LNCaP clone FGC (cell line): ENCODE measurements at regions not wholly inside any gene's neighbourhood (a gene's known extent, or its start where the extent isn't known, plus 50 kb on each side); places are given as distances from the start of the nearest gene placed in this dataset.
A peak's percentile ranks its signal among the peaks of the same experiment; 100 is the strongest.

ENCODE experiments used
- DNase-seq: peaks from one replicate; pipeline ENCODE4 v3.0.0-alpha.2; 2011; ENCODE audit warnings: low read depth
- H3K4me3 ChIP-seq: 2 replicates; pipeline ENCODE4 v1.5.1; 2011; ENCODE audit warnings: mild to moderate bottlenecking, low read depth, low read length, control low read depth
- CTCF ChIP-seq: IDR thresholded peaks from 2 replicates; pipeline ENCODE4 v1.5.1; 2012; ENCODE audit warnings: mild to moderate bottlenecking; ENCODE audit not compliant: control insufficient read depth, insufficient read depth; ENCODE audit errors: extremely low read depth

- H3K4me3 ChIP-seq = peak overlapping the region; percentile 29; the same call in 1 of the 2 replicates
- no peak for TF ChIP-seq CTCF
- DNase-seq = no peak
Measured at GRCh38 chr4:4960574-4960973, 58.7 kb downstream of the CYTL1 start.

GRCh38 chr4:4961936-4962335 is 57.3 kb downstream of the CYTL1 start:
- no peak overlapping the region for H3K4me3 ChIP-seq
- TF ChIP-seq CTCF = no peak
- no peak for DNase-seq

GRCh38 chr4:4962928-4963327 is 56.3 kb downstream of the CYTL1 start:
- no peak for DNase-seq
- H3K4me3 ChIP-seq = no peak overlapping the region
- no peak for TF ChIP-seq CTCF
